Esophagus muscularis mucosa (tissue), 3 donors: ENCODE measurements at regions not wholly inside any gene's neighbourhood (a gene's known extent, or its start where the extent isn't known, plus 50 kb on each side); places are given as distances from the start of the nearest gene placed in this dataset.

ENCODE experiments used
- POLR2AphosphoS5 ChIP-seq, 2 donors: sonication (generic); formaldehyde crosslinking; IDR thresholded peaks; one replicate each; pipeline ENCODE4 v1.6.1; 2017; ENCODE audit warnings: antibody characterized with exemption in 2 of 2
- TF ChIP-seq, protein P1 (sequence below), 3 experiments: fragments of 200-600 bp in 2 of 3; fragments of 450-650 bp in 1 of 3; sonication (generic) in 2 of 3; IDR thresholded peaks; one replicate each; pipeline ENCODE4 v1.5.1; 2017 to 2019; ENCODE audit warnings: antibody characterized with exemption in 3 of 3, mild to moderate bottlenecking in 2 of 3, moderate library complexity in 1 of 3

DNA sequence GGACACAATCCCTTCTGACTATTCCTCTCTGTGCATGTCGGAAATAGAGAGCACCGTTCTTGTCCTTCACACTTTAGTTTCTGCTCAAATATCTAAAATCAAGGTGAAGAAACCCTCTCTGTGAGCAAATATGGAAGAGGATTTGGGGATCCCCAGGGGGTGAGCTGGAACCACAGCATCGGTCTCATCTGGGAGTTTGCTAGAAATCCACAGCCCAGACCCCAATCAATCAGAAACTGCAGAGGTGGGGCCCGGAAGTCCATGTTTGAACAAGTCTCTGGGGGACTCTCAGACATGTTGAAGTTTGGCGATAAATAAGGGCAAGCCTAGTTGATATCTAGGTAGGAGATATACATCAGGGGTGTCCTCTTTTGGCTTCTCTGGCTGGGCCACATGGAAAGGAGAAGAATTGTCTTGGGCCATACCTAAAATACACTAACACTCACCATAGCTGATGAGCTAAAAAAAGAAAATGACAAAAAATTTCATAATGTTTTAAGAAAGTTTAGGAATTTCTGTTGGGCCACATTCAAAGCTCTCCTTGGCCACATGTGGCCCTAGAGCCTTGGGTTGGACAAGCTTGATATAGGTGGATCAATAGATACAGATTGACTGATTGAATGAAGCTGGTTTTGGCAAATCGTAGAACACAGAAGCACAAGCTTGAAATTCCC is 168.0 kb upstream of the FOXF1 start:
- TF ChIP-seq, protein P1, sequence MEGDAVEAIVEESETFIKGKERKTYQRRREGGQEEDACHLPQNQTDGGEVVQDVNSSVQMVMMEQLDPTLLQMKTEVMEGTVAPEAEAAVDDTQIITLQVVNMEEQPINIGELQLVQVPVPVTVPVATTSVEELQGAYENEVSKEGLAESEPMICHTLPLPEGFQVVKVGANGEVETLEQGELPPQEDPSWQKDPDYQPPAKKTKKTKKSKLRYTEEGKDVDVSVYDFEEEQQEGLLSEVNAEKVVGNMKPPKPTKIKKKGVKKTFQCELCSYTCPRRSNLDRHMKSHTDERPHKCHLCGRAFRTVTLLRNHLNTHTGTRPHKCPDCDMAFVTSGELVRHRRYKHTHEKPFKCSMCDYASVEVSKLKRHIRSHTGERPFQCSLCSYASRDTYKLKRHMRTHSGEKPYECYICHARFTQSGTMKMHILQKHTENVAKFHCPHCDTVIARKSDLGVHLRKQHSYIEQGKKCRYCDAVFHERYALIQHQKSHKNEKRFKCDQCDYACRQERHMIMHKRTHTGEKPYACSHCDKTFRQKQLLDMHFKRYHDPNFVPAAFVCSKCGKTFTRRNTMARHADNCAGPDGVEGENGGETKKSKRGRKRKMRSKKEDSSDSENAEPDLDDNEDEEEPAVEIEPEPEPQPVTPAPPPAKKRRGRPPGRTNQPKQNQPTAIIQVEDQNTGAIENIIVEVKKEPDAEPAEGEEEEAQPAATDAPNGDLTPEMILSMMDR (IDR thresholded peaks at IDR 0.05), result no peak
- no peak for TF ChIP-seq POLR2AphosphoS5 (IDR thresholded peaks at IDR 0.05)
